ENCODE measurements at regions not wholly inside any gene's neighbourhood (a gene's known extent, or its start where the extent isn't known, plus 50 kb on each side); places are given as distances from the start of the nearest gene placed in this dataset.

DNA sequence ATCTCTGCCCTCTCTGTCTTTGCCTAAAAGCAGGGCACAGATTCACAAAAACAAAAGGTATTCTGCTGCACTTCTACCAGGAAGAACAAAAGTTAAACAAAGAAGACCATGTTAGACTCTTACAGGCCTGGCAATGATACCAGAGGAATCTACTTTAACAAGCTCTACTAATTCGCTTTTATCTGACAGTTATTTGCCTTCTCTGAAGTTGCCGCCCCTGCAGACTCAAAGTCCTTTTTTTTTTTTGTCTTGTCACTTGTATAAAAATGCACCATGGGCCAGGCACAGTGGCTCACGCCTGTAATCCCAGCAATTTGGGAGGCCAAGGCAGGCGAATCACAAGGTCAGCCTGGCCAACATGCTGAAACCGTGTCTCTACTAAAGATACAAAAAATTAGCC, 176.5 kb upstream of the UBL3 start:
- DNase-seq: no peak

DNA sequence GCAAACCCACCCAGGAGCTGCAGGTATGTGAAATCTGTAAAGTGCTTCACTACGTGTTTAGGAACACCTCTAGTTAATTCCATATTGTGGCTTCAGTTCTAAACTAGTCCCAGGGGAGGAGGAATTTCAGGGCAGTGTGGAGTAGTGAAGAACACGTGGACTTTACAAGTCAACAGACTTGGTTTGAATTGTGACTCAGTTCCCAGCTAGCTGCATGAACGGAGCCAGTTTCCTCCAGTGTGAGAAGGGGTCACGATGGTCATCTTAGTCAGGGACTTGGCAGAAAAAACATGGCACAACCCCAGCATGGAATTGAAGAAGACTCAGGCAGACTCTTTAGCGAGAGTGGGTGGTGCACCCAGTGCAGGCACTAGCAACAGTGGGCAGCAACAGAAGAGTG, 175.7 kb upstream of the UBL3 start:
- peak; percentile 92 for DNase-seq

DNA sequence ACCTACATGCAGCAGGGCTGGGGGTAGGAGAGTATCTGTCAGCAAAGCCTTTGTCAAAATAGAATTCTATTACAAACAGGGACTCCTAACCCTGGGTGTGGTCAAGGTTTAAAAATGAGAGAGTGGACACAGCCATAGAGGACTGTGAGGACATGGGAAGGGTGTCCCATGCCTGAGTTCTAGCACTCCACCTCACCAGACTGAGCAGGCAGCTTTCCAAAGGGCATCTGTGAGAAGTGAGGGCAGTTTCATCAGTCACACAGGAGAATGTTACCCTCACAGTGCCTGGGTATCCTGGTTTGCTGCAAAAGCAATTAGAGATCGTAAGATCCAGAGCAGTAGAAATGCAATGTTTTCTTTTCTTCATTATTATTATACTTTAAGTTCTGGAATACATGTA, 174.9 kb upstream of the UBL3 start:
- DNase-seq: no peak

DNA sequence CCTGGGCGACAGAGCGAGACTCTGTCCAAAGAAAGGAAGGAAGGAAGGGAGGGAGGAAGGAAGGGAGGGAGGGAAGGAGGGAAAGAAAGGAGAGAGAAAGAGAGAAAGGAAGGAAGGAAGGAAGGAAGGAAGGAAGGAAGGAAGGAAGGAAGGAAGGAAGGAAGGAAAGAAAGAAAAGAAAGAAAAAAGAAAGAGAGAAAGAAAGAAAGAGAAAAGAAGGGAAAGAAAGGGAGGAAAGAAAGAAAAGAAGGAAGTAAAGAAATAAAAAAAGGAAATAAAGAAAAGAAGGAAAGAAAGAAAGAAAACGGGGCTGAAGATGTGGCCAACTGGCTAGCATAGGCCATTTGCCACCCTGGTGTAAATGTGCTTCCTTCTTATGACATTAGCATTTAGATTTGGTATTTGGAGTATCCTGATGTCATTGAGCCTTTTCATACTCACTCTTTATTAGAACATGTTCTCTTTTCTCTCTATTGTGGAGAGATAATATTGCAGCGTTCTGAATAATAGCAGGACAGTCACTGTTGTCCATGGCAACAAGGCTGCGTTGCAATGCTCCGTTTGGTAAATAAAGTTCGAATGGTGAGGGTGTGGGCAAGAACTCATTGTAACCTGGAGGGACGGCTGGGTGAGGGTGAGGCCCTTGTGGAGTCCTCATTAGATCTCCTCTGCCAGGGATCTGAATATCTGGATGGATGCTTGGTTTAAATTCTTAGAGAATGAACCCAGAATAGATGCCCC, 173.9 kb upstream of the UBL3 start:
- no peak for DNase-seq

DNA sequence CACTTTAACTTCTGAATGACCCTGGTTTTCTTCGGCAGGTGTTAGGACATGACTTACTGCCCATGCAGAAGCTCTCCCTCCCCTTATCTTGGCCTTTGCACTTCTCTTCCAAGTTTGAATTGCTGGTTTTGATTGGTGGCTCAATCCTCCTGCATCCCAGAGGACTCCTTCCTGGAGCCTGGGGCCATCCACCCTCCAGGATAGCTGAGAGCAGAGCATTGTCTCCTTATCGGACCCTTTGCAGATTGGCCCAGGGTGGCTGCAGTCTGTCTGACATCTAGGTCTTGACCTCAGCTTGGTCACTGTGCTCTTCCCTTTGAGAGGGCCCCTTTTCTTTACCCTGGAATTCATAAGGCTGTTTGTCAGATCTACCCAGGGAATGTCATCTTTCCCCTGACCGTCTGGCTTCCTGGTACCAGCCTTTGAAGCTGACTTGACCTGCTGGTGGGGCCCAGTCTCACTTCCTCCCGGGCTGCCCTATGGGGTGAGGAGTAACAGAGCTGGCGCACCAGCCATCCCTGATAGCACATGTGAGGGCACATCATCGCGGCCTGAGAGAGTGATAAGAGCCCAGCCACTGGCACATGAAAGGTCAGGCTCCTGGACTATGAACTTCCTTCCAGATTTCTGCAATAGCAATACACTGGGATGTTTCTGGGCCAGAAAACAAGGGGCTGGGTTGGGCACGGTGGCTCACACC, 172.9 kb upstream of the UBL3 start:
- no peak for DNase-seq

DNA sequence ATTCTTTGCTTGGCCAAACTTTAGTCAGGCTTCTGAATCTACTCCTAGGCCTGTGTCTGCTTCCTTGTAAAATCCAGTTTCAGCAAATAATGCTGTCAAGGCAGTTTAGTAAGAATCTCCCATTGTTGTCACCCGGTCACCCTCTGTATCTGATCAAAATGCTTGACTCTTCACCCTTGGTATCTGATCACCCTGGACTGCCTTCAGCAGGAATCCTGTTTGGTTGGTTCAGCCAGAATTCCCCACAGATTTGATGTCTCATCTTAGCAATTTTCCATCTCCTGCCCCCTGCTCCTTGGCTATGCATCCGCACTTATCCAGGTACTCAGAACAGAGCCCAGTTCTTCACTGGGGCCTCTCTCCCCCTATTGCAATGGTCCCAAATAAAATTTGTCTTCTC, 172.4 kb upstream of the UBL3 start:
- DNase-seq: no peak

DNA sequence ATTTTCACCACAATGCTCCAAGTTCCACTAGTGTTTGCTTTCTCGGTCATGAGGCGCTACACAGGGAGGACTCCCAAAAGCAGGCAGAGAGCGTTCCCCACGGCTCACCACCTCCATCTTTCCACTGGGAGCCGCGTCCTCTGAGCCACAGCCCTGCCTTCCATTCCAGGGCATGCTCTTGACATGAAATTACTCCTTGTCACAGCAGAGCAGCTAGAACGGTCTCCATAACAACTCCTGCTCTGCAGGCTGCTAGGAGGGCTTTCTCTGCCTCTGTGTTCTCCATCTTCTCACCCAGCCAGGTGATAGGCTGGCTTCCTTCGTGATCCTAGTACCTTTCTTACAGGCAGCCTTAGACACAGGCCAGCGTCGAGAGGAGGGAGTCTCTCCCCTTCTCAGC, 171.8 kb upstream of the UBL3 start:
- DNase-seq: no peak

DNA sequence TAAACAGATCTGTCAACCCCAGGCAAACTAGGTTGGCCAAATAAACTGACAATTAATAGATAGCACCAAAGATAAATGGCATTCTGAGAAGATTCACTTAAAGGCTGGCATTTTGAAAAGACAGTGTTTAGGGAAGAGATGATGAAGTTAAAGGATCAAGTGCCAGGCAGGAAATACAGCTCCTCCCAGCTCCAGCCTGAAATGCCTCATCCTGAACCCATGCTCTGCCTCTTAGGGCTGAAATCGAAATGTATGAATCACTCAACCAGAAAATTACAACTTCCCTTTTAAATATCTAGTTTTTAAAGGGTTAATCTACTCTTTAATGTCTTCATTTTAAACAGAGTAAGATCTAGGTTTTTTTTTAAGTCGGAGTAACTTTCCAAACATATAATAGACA, 171.2 kb upstream of the UBL3 start:
- peak; percentile 59 for DNase-seq

DNA sequence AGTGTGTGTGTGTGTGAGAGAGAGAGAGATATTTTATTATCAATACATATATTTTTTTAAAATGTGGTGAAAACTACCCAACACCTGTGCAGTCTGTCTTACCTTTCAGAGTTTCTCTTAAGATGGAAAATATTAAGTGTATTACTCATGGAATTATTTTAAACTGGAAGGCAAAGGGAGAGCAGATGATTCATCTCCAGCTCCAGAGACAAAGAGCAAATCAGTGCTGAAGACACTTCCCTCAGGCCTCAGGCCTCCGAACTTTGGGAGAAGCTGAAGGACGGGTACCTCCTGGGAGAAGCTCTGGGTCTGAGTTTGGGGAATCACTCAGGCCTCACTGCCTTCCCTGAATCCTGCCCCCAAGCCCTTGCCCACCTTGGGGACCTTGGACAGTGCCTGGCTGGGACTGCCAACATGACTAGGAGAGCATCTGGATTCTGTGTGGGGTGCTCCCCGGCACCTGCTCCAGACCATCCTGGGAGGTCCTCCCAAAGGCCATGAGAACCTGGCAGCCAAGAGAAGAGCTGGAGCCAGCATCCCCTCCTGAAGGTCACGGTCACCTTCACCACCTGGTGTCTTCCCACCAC, 170.4 kb upstream of the UBL3 start:
- DNase-seq: peak; percentile 61

DNA sequence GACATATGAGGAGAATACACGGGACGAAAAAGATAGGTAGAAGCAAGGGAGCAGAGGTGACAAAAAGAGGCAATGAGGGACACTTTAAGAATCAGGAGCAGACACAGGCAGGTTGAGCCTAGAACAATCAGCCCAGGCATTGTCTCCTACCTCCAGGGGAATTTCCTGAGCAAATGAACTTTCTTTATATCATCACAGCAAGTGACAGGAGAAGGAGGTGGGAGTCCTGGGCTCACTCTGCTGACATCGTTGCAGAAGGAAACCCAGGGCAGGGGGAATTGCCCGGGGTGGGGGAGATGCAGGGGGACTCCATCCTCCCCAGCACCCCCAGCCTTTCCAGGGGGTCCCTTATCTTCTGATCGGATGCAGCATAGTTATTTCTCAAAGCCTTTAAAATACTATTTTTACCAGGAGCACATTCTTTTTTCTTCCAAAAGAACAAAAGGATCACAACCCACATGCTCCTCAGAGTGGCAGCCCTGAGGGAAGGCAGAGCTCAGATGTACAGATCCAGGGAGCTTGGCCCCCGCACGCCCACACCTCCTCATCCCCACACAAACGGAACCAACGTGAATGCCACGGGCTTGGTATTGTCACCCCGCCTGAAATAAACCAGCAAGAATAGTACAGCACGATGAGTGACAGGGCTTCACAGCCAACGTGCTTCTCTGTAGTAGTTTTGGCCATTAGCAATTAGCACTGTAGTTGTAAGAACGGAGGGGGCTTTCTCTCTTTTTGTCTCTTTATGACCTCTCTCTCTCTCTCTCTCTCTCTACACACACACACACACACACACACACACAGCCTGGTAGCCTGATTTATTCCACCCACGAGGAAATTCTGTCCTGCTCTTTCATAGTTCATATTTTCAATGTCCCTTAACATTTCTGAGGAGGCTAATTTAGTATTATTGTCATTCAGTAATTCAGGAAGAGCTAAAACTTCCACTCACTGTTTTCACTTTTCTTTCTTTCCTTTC, 169.5 kb upstream of the UBL3 start:
- DNase-seq: no peak

DNA sequence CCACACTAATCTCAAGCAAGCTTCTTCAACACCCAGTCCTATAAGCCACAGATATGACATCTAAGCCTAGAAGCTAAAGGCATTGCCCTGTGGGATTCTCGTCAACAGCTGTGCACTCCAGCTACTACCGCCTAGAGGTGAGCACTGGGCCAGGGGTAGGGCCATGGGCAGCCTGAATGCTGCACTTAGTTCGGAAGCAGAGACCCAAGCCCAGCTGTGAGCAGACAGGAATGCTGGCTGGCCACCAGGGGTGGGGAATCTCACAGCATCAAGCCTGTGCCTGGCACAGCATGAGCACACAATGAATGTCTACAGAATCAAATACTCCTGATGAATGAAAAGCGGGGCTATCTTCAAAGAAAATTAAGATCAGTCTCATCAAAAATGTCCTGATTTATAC, 167.5 kb upstream of the UBL3 start:
- no peak for DNase-seq

DNA sequence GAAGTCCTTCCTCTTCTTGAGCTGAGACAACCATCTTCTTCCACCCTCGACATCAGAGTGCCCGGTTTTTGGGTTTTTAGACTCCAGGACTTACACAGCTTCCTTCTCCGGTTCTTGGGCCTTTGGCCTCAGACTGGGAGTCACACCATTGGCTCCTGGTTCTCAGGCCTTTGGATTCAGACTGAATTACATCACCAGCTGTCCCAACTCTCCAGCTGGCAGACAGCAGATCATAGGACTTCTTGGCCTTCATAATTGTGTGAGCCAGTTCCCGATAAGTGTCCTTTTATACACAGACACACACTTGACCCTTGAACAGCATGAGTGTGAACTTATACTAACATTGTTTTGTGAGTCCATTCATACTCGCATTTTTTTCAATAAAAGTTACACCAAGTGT, 166.0 kb upstream of the UBL3 start:
- no peak for DNase-seq

DNA sequence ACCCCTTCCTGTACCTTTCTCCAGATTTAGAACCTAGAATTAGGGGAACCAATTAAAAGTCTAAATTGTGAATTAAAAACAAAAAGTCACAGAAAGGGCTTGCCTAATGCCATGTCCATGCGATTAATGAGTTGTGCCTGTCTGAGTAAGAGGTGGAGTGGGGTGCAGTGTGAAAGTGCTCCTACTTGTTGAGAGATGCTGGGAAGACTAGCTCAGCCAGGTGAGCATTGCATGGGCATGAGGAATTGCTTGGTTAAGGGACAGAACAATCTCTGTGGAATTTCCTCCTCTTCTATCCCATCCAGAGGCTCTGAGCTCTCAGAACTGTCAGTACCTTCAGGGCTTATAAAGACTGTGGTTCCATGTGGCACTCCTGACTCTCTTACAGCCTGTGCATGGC, 159.0 kb upstream of the UBL3 start:
- no peak for DNase-seq

DNA sequence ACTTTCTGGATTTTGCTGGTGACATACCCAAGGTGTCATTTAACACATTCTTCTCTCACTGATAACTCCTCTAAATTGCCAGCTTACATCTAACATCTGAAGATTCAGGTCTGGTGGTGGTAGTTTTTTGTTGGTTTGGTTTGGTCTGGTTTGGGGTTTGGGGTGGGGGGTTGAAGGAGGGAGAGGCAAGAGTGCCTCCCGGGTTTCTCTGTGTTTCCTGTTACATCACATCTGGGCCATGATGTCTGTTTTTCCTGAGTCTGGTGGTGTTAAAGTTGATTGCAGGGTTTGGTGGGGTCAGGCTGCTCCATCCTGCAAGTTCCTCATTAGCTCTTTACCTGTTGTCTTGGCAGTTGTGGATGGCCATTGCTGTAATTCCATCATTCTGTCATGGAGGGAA, 155.8 kb upstream of the UBL3 start:
- DNase-seq: no peak

DNA sequence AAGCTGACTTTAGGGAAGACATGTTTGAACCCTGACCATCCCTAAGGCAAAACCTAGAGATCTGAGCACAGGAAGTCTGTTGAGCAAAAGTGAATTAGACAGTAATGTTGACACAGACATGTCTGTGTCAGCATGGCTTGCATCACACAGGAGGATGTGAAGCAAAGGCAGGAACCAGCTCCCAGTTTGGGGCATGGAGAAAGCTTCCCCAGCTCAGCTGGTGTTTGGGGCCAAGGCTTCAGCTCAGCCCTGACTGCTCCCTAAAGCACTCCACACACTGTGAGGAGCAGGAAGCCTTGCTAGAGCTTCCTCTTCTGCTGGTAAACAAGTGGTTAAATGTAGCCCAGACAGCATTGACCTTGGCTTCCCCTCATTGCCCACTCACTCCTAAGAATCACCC, 153.8 kb upstream of the UBL3 start:
- no peak for DNase-seq

DNA sequence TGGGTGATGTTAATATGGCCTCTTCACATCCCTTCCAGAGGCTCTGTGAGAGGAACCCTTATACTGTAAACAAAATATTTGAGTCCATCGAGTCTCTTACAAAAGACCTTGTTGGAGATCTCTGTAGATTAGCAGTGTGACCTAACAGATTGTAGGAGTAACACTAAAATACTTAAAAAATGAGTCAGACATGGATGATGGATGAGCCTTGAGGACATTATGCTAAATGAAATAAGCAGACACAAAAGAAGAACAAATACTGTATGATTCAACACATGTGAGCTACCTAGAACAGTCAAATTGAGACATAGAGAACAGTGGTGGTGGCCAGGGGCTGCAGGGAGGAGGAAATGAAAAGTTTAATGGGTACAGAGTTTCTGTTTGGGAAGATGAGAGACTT, 152.2 kb upstream of the UBL3 start:
- peak; percentile 93 for DNase-seq

DNA sequence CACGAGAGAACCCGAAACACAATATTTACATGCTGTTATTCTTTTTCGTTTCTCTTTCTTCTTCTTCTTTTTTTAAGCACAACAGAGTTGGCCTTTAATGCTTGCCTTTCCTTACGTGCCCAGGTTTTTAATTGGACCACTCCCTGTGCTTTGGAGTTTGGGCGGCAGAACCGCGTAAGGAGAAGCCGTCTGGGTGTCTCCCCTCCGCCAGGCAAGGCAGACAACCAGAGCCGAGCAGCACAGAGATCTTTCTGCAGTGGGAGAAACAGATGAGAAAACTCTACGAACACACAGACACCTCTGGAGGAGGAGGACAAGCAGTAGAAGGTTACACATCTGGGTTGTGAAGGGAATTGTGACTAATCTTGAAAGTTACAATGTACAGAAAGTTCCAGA, 150.0 kb upstream of the UBL3 start:
- DNase-seq: no peak

DNA sequence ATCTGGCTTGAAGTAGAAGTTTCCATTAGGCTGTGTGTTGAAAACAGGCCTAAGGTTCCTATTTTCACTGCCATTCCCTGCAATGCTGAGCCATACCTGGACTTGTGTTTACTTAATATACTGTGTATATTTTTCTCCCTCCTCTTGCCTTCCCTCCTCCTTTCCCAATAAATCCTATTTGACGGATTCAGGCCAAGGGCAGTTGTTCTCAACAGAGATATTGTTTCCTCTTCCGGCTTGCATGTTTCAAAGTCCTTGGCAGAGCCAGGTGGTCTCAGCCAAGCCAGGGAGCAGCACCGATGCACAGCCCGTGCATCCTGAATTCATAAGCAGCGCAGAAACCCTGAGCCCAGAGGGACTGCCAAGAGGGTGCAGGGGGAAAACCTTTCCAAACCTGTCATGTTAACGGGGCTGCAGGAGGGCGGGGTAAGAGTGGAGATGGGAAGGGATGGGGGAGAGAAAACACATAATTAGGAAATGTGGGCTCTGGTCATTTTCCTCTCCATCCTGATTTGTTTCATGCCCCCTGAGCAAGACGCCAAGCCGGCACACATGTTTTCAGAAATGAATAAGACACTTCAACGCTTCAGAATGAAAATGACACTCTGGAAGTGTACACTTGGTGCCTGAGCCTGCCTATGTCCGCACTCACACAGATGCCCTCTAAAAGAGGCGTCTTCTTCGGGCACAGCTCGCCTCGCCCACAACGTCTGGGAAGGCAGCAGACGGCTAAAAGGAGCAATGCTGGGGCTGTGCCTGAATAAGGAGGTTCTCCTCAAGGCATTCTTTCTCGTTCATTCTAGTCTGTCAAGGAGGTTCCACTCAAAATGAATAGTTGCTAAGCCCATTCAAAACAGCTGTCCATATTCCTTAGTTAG, 149.3 kb upstream of the UBL3 start:
- DNase-seq: no peak

DNA sequence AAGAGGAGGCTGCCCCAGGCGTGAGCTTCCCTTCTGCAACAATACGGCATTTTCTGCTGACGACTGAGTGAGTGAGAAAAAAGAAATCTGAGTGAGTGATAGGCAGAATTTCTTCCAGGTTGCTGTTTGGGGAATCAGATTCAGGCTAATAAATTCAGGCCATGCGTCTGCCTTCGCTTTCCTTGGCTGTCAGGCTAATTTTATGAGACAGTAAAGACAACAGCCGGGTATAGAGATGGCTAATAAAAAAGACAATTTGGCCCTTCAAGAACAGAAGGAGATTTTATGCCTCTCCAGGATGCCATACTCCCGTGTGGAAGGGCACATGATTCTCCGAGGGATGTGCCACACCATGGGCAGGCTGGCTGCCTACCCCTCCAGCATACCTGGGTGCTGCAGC, 145.9 kb upstream of the UBL3 start:
- no peak for DNase-seq

DNA sequence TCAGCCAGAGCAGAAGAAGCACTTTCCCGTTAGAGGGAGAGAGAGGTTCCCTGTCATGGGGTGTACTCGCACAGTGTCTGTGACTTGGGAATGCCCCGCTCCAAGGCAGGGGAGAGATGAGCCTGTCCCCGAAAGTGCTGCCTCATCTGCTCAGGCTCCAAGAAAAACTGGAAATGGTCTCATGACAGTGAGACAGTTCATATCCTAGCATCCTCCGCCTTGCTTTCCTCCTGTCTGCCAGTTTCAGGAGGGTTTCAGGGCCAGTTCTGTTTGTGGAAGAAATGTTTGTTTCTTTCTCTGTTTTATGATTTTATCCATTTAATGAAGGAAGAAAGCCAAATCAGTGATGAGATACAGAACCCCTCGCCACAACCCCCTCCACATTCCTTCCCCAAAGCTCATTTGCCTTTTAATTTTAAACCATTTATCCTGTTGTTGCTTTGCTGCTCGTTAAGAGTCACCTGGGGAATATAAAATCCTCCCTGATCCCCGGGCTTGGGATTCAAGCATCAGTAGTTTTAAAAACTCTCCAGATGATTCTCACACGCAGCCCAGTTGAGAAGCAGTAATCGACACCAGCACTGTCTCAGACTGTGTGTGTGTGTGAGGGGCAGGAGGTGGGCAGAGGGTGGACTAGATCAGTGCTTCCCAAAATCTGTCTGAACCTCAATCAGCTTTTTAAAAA, 144.6 kb upstream of the UBL3 start:
- DNase-seq: no peak

DNA sequence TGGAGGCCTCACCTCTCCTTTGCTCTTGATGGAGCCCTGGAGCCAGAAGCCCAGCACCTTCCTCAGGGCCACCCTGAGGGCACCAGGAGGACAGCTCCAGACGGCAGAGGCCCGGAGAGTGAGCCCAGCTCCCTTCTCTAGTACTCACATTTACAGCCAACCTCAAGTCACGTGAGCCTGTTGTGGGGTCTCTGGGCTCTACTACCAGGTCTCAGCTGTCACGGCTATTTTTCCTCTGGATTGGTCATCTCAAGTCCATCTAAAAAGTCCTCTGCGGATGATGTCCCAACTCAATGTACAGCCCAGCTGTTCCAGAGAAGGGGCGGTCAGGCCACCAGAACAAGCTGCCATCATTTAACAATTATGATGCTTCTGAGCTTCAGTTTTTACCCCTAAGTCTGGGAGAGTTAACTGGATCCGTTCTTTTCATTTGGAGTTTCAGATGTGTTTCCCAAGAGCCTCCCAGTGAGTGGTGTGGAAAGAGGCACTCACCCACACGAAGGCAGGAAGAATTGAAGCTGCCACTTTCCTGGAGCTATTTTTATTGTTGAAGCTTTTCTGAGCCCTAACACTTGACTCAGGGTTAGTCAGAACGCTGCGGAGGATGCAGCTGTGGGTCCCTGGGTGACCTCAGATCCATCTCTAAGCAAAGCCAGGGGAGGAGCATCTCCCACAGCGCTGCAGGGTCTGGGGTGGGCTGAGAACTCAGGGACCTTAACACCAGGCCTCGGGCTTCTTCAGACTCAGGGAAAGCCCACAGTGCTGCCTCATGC, 143.5 kb upstream of the UBL3 start:
- peak; percentile 94 for DNase-seq
